Urinary bladder (tissue), 3 donors: ENCODE measurements at regions not wholly inside any gene's neighbourhood (a gene's known extent, or its start where the extent isn't known, plus 50 kb on each side); places are given as distances from the start of the nearest gene placed in this dataset.

Experiments
- DNase-seq: peaks from one replicate; pipeline ENCODE4 v3.0.0-alpha.2; 2015; ENCODE audit errors: extremely low spot score
- H3K27ac ChIP-seq: one replicate; pipeline ENCODE4 v1.5.1; 2013; ENCODE audit warnings: low read depth, mild to moderate bottlenecking, moderate library complexity
- H3K36me3 ChIP-seq: one replicate; pipeline ENCODE4 v1.6.1; 2013; ENCODE audit warnings: mild to moderate bottlenecking, moderate library complexity; ENCODE audit not compliant: insufficient read depth
- H3K4me1 ChIP-seq: one replicate; pipeline ENCODE4 v1.6.1; 2013; ENCODE audit warnings: mild to moderate bottlenecking, moderate library complexity; ENCODE audit not compliant: insufficient read depth
- H3K4me3 ChIP-seq: one replicate; pipeline ENCODE4 v1.5.1; 2013; ENCODE audit warnings: low read depth, low read length
- WGBS: extraction: QIAGEN DNeasy Blood & Tissue Kit; methylation state at CpG from one replicate; pipeline ENCODE4 v1.1.7; 2013; 5-methylcytosine and 5-hydroxymethylcytosine counted together
- donor health status: healthy with polysubstance abuse.
- donor health status: healthy.

DNA sequence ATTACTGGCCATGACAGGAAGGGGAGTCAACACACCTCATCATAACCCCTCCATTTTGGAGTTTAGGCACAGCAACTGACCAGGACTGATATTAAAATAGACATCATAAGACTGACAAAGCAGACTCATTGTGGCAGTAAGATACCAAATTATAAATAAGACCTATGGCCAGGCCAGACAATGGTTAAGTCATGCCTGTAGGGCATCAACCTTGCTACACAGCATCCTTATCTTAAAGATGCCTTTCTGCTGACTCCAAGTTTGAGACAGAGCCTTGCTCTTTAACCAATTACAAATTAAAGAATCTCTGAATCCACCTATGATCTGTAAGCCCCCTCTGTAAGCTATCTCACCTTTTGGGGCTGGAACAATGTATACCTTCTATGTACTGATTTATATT lies 65.5 kb downstream of the VCX2 start:
- Histone ChIP-seq H3K4me1 (no peaks in the 10 kb centered on the region), H3K36me3 (no peaks in the 10 kb centered on the region), H3K27ac (no peak overlapping the region), H3K4me3 (no peak overlapping the region)
- DNase-seq, result no peak

DNA sequence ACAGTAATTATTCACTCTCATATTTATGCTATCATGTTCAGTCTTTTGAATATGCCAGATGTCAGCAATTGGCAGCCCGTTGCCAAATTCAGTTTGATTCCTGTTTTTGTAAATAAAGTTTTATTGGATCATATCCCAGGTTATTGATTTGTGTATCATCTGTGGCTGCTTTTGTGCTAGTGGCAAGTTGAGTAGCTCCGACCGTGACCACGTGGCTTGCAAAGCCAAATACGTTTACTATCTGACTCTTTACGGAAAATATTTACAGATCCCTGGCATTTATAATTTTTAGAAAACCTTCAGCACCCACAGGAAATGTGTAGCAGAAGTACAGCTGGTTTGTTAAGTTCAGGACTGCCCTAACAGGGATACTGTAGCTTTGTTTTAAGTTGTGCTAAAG lies 67.4 kb downstream of the VCX2 start:
- Histone ChIP-seq H3K4me3 (no peak overlapping the region), H3K4me1 (no peaks in the 10 kb centered on the region), H3K27ac (no peak overlapping the region), H3K36me3 (no peaks in the 10 kb centered on the region)
- 76% methylated on average over 6 of the region's 6 CpGs for WGBS
- no peak for DNase-seq

DNA sequence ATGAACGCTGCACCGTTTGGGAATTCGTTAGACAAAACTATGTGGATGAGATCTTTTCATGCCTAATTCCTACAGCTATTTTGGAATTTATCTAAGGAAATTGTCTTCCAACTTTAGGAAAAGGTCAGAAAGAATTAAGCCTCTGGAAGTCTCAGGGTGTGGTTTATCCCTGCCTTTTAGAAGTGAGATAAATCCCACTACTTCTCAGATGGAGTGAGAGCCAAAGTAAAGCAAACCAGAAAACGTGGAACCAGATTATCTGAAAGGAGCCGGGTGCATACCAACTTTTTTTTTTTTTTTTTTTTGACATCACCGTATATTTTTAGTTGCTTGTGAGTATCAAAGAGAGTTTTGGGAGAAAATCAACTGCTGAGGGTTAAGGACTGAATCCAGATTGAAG lies 79.6 kb downstream of the VCX2 start:
- Histone ChIP-seq H3K4me3 (no peak overlapping the region), H3K4me1 (no peaks in the 10 kb centered on the region), H3K36me3 (no peaks in the 10 kb centered on the region), H3K27ac (no peak overlapping the region)
- DNase-seq, result no peak
- WGBS, result 42% methylated on average over 6 of the region's 6 CpGs

DNA sequence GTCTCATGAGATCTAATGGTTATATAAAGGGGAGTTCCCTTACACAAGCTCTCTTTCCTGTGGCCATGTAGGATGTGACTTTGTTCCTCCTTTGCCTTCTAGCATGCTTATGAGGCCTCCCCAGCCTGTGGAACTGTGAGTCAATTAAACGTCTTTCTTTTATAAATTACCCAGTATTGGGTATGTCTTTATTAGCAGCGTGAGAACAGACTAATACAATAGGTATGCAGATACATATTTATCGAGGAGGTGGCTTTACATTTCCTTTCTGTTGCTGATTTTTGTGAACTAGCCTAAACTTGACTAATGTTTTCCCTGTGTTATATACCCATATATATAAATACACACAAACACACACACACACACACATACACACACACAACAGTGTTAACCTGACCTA lies 80.2 kb downstream of the VCX2 start:
- no peak for DNase-seq
- no peak overlapping the region for H3K27ac ChIP-seq
- WGBS, result 78% methylated on average over 3 of the region's 3 CpGs
- no peaks in the 10 kb centered on the region for H3K4me1 ChIP-seq
- no peak overlapping the region for H3K4me3 ChIP-seq
- H3K36me3 ChIP-seq, result no peaks in the 10 kb centered on the region

DNA sequence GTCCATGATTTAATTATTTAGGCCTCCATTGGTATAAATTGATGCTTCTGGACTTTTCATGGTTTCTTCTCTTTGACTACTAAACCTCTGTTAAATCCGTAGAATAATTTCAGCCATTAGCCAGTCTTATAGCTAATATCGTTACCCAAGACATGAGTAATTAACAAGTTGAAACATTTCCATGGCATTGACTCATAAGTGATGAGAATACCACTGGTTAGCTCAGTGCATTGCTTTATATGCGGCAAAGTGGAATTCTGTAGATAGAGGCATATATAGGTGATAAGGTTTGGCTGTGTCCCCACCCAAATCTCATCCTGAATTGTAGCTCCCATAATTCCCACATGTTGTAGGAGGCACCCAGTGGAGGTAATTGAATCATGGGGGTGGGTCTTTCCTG lies 80.6 kb downstream of the VCX2 start:
- 95% methylated on average over 3 of the region's 3 CpGs for WGBS
- Histone ChIP-seq H3K27ac (no peak overlapping the region), H3K4me3 (no peak overlapping the region), H3K36me3 (no peaks in the 10 kb centered on the region), H3K4me1 (no peaks in the 10 kb centered on the region)
- DNase-seq, result no peak

DNA sequence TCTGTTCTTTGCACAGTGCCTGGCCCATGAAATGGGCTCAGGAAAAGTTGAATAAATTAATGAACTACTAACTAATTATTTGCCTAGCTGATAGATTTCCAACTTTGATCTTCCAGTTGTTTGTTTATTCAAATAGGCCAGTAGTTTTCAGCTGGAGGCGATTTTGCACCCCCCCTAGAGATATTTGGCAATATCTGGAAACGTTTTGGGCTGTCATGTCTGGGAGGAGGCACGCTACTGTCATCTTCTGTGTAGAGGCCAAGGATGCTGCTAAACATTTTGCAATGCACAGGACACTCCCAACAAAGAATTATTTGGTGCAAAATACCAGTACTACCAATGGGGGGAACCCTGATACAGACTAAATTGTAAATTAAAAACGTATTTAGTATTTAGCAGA lies 81.9 kb downstream of the VCX2 start:
- H3K36me3 ChIP-seq, result no peaks in the 10 kb centered on the region
- H3K4me1 ChIP-seq, result no peaks in the 10 kb centered on the region
- H3K27ac ChIP-seq, result no peak overlapping the region
- WGBS, result 64% methylated on average over 4 of the region's 4 CpGs
- H3K4me3 ChIP-seq, result no peak overlapping the region
- DNase-seq, result no peak

DNA sequence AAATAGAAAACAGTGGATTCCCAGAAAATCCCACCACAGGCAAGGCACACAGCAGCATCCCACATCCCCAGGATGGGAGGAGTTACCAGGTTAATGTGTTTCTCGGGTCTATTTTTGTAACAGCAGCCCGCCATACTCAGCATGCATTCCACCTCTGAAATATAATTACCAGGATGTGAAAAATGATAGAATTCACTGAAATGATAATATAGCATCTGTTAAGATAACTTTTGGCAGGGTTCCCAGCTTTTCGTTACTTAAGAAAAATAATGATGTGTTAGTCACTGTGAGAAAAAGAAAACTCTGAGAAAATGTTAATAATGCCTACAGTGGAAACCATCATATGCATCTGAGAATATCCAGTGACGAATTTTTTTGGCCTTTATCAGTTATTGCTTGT lies 87.1 kb downstream of the VCX2 start:
- WGBS, result 18% methylated on average over 4 of the region's 4 CpGs
- Histone ChIP-seq H3K27ac (no peak overlapping the region), H3K4me1 (no peaks in the 10 kb centered on the region), H3K36me3 (no peaks in the 10 kb centered on the region), H3K4me3 (no peak overlapping the region)
- DNase-seq, result peak; percentile 14

DNA sequence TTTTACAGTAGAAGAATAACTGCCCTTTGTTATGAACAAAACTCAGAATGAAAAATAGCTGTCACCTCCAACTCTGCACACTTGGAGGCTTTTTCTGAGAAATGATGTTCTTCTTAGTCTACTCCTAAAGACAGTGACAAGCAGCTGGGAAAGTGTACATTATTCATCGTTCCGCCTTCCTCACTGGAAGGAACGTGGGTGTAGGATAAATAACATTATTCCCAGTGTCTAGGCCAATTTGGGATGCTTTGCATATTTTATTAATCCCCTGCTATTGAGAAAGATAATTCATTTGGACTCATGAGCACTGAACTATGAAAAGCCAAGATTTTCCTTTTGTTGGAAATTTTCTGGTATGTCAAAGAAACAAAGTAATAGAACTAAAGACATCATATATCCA lies 87.8 kb downstream of the VCX2 start:
- Histone ChIP-seq H3K36me3 (no peaks in the 10 kb centered on the region), H3K4me3 (no peak overlapping the region), H3K27ac (no peak overlapping the region), H3K4me1 (no peaks in the 10 kb centered on the region)
- 29% methylated on average over 3 of the region's 3 CpGs for WGBS
- no peak for DNase-seq

DNA sequence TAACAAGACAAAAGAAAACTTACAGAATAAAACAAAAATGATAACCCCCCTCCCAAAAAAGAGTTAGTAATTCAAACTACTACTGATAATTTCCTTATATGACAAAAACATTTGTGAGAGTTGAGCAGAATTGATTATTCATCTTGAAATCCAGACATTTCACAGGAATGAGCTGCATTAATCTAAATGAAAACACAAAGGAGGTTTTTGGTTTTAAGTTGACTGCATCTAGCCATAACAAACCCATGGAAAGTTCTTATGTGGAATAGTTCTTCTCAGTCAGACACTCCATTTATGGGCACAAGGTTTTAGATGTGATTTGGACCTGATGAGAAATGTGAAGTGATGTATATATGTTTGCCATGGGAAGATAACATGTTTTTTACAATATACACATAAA lies 95.4 kb downstream of the VCX2 start:
- H3K4me1 ChIP-seq, result no peaks in the 10 kb centered on the region
- DNase-seq, result no peak
- H3K36me3 ChIP-seq, result no peaks in the 10 kb centered on the region
- no peak overlapping the region for H3K4me3 ChIP-seq
- H3K27ac ChIP-seq, result no peak overlapping the region

DNA sequence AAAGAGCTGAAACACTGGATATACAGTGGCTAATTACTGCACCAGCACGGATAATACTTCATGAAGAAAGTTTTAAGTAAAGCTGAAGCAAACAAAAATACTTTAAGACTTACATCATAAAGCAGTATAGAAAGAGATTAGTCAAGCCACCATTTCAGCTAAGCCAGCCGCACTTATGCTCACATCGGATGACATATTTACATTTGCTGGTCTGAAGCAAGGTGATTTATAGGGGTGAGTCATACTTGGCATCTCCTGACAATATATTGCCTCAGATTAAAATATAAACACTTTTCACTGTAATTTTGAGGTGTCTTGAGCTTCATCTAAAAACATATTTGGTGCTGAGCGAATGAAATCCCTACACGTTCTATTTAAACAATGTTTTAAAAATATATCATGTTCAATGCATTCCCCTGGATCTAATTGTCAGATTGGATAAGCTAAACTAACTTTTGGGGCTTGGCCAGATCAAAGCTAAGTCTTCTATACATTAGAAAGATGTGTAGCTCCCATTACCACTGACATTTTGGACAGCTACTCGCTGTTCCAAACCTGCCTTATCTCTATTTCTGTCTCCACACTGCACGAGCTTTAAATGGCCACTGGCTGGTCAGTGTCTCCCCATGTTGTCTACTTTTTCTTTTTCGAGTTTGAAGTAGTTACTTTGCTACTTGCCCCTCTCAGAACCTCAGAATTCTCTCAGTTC lies 103.2 kb downstream of the VCX2 start:
- Histone ChIP-seq H3K36me3 (no peaks in the 10 kb centered on the region), H3K4me3 (no peak overlapping the region), H3K27ac (no peak overlapping the region), H3K4me1 (no peaks in the 10 kb centered on the region)
- 44% methylated on average over 8 of the region's 8 CpGs for WGBS
- DNase-seq, result no peak

DNA sequence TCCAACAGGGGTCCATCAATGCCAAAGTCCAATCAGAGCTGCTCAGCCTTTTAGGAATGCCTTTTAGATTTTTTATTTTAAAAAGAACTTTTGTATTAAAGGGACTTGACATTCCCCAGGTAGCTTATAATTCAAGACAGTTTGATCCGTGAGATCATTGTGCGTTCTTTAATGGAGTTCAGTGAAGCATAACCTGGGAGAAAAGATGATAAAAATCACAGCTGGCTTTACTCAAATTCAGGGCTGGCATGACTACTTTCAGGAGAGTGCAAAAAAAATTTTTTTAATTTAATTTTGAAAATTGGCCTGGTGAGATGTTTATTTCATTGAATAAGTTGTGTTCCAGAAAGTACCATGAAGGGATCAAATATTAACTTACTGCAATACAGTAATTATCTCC lies 118.2 kb downstream of the VCX2 start:
- no peak overlapping the region for H3K27ac ChIP-seq
- DNase-seq, result no peak
- 76% methylated on average over 2 of the region's 2 CpGs for WGBS

DNA sequence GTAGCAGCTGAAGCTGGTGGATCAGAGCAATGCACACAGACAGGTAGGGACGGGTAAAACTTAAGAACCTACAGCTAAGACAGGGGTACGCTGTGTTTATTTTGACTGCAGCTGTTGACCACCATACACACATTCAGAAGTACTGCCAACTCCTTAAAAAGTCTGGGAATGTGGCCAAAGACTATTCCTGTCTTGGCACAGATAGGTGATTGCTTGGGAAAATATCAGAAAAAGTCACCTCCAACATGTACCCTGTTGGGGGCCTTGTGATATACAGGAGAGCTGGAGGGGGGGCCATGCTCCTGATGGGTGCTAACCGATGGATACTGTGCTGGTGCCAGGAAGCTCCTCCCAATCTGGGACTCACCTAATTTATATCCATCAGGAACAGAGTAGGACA lies 121.2 kb downstream of the VCX2 start:
- Histone ChIP-seq H3K36me3 (no peaks in the 10 kb centered on the region), H3K4me1 (no peaks in the 10 kb centered on the region), H3K27ac (no peak overlapping the region), H3K4me3 (no peak overlapping the region)
- DNase-seq, result no peak
- 34% methylated on average over 3 of the region's 3 CpGs for WGBS

More for the DNA sequence above, 118.2 kb downstream of the VCX2 start:
- H3K4me1 ChIP-seq, result no peaks in the 10 kb centered on the region
- no peaks in the 10 kb centered on the region for H3K36me3 ChIP-seq
- H3K4me3 ChIP-seq, result no peak overlapping the region

DNA sequence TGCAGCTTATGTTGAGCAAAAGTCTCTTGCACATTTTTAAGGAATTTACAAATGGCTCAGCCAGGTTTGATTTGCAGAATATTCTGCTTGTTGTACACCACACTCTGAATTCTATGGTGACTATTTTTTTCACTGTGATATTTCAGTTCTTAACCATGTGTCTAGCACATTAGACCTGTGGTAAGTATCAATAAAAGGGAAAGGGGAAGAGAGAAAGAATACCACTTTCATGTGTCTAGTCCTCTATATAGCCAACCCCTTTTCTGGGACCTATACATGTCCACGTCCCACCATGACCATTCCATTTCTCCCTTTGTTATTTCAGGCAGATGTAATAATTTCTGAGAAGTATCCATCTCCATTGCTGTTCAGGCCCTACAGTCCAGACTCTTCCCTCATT lies 121.3 kb upstream of the PNPLA4 start:
- WGBS, result 83% methylated on average over 1 of the region's 1 CpG
- Histone ChIP-seq H3K36me3 (no peaks in the 10 kb centered on the region), H3K27ac (no peak overlapping the region), H3K4me3 (no peak overlapping the region), H3K4me1 (no peaks in the 10 kb centered on the region)
- DNase-seq, result no peak

DNA sequence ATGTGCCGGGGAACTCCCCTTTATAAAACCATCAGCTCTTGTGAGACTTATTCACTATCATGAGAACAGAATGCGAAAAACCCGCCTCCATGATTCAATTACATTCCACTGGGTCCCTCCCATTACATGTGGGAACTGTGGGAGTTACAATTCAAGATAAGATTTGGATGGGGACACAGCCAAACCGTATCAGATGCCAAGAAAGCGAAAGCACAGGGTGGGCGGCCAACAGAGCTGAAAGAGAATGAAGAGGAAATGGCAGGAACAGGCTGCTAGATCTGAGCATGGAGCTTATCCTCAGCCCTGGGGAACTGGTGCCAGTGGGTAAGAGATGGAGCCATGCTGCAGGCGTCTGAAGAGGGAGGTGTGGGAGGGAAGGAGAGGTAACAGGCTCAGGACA lies 117.7 kb upstream of the PNPLA4 start:
- Histone ChIP-seq H3K4me3 (no peak overlapping the region), H3K36me3 (no peaks in the 10 kb centered on the region), H3K4me1 (no peaks in the 10 kb centered on the region), H3K27ac (no peak overlapping the region)
- DNase-seq, result no peak
- WGBS, result 50% methylated on average over 7 of the region's 7 CpGs

DNA sequence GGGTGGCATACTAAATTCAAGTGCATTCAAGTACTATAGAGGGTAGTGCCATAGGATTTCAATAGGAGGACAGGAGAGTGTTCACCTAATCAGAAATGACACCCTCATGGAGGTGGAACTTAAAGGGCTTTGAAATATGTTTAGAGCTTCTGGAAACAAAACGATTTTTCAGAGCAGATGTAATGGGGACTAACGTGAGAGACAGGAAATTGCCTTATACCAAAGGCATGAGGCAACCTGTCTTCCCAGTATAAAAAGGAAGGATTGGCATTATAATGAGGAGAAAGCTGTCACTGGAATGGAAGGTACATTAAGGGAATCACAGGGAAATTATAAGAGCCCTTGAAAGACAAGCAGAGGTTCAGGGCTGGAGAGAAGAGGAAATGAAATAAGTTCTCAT lies 116.3 kb upstream of the PNPLA4 start:
- no peak for DNase-seq
- no peak overlapping the region for H3K4me3 ChIP-seq
- no peaks in the 10 kb centered on the region for H3K36me3 ChIP-seq
- WGBS, result 79% methylated on average over 2 of the region's 2 CpGs
- no peak overlapping the region for H3K27ac ChIP-seq
- no peaks in the 10 kb centered on the region for H3K4me1 ChIP-seq
